ENCODE measurements at regions not wholly inside any gene's neighbourhood (a gene's known extent, or its start where the extent isn't known, plus 50 kb on each side); places are given as distances from the start of the nearest gene placed in this dataset.

DNA sequence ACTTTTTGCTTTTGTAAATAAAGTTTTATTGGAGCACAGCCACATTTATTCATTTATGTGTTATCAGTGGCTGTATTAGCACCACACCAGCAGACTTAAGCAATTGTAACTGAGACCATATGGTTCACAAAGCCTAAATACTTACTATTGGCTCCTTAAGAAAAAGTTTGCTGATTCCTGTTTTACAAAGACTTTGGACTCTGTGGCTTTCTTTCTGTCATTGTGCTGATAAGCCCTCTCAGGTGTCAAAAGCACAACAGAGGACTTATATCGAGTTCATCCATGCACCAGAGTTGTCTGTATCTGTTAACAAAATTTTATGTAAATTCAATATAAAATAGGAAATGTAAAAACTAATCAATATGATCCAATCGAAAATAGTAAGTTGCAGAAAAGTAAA lies 55.6 kb upstream of the PCSK5 start:
- Histone ChIP-seq H3K4me3 (ENCODE audit: low read depth, low read length) (no peak overlapping the region), H2AFZ (no peak overlapping the region), H3K79me2 (no peaks in the 10 kb centered on the region), H3K9ac (no peak overlapping the region), H3K27ac (no peak overlapping the region), H3K4me2 (ENCODE audit: low read length) (no peak overlapping the region), H3K36me3 (ENCODE audit: control insufficient read depth, insufficient read depth, low read length) (no peaks in the 10 kb centered on the region), H3K9me3 (ENCODE audit: control insufficient read depth, low read length) (no peaks in the 10 kb centered on the region), H3K27me3 (ENCODE audit: control insufficient read depth, insufficient read depth, low read length) (no peaks in the 10 kb centered on the region), H3K4me1 (no peaks in the 10 kb centered on the region)
- TF ChIP-seq, protein P1, sequence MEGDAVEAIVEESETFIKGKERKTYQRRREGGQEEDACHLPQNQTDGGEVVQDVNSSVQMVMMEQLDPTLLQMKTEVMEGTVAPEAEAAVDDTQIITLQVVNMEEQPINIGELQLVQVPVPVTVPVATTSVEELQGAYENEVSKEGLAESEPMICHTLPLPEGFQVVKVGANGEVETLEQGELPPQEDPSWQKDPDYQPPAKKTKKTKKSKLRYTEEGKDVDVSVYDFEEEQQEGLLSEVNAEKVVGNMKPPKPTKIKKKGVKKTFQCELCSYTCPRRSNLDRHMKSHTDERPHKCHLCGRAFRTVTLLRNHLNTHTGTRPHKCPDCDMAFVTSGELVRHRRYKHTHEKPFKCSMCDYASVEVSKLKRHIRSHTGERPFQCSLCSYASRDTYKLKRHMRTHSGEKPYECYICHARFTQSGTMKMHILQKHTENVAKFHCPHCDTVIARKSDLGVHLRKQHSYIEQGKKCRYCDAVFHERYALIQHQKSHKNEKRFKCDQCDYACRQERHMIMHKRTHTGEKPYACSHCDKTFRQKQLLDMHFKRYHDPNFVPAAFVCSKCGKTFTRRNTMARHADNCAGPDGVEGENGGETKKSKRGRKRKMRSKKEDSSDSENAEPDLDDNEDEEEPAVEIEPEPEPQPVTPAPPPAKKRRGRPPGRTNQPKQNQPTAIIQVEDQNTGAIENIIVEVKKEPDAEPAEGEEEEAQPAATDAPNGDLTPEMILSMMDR (IDR thresholded peaks at IDR 0.05), result no peak
